ENCODE measurements at regions not wholly inside any gene's neighbourhood (a gene's known extent, or its start where the extent isn't known, plus 50 kb on each side); places are given as distances from the start of the nearest gene placed in this dataset.

DNA sequence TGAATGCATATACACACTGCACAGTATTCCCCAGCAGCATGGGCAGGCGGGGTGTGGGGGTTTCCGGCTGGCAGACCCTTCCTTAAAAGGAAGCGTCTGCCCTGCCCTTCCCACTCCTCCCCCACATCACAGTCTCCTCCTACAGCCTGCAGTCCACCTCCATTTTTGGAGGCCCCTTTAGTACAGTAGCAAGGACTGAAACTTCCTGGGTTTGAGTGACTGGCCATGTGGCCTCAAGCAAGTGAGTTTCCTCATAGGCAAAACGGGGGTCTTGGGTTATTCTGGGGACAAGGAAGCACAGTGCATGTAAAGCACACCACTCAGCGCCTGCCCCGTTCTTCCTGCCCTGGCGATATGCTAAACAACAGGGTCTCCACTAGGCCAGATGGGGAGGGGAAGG lies 62.1 kb upstream of the COL13A1 start:
- Histone ChIP-seq H3K27ac (no peak overlapping the region), H3K4me1 (no peaks in the 10 kb centered on the region), H3K9me3 (no peaks in the 10 kb centered on the region), H3K36me3 (no peaks in the 10 kb centered on the region), H3K27me3 (peaks cover 37% of the 10 kb centered on the region), H3K4me3 (no peak overlapping the region)
- TF ChIP-seq POLR2AphosphoS5 (IDR thresholded peaks at IDR 0.05) (no peak), EP300 (IDR thresholded peaks at IDR 0.05) (no peak), POLR2A (IDR thresholded peaks at IDR 0.05) (no peak)
- TF ChIP-seq, protein P1, sequence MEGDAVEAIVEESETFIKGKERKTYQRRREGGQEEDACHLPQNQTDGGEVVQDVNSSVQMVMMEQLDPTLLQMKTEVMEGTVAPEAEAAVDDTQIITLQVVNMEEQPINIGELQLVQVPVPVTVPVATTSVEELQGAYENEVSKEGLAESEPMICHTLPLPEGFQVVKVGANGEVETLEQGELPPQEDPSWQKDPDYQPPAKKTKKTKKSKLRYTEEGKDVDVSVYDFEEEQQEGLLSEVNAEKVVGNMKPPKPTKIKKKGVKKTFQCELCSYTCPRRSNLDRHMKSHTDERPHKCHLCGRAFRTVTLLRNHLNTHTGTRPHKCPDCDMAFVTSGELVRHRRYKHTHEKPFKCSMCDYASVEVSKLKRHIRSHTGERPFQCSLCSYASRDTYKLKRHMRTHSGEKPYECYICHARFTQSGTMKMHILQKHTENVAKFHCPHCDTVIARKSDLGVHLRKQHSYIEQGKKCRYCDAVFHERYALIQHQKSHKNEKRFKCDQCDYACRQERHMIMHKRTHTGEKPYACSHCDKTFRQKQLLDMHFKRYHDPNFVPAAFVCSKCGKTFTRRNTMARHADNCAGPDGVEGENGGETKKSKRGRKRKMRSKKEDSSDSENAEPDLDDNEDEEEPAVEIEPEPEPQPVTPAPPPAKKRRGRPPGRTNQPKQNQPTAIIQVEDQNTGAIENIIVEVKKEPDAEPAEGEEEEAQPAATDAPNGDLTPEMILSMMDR (IDR thresholded peaks at IDR 0.05), result no peak
- 60 to 75% methylated on average over 1 to 5 of the region's 7 CpGs for WGBS, 2 donors (ENCODE audit: low coverage in 1 of 2)
- ATAC-seq, result no peak

DNA sequence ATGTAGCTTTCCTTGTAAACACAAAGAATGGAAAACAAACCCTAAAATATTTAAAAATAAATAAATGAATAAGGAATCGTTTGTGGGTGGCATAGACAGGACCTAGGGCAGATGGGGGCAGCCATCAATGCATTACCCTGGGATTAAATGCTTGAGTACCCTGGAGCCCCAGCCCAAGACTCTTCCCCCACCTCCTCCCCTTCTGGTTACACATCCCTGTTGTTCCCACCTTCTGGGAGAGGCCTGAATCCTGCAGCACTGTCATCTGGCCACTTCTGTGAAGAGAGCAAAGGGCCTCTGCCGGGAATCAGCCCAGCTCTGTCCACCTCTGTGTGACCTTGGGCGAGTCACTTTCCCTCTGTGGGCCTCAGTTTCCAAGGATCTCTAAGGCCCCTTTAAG lies 61.6 kb upstream of the COL13A1 start:
- WGBS, 2 donors (ENCODE audit: low coverage in 1 of 2), result 70 to 74% methylated on average over 1 to 3 of the region's 3 CpGs
- H3K36me3 ChIP-seq, result no peaks in the 10 kb centered on the region

GRCh38 chr10:69741252-69741651 lies 60.5 kb upstream of the COL13A1 start:
- Histone ChIP-seq H3K36me3 (no peaks in the 10 kb centered on the region), H3K4me1 (no peaks in the 10 kb centered on the region), H3K9me3 (no peaks in the 10 kb centered on the region), H3K27me3 (peaks cover 40% of the 10 kb centered on the region), H3K27ac (no peak overlapping the region), H3K4me3 (no peak overlapping the region)
- 83 to 86% methylated on average over 1 of the region's 1 CpG for WGBS, 2 donors (ENCODE audit: low coverage in 1 of 2)
- no peak for ATAC-seq
- TF ChIP-seq POLR2A (IDR thresholded peaks at IDR 0.05) (no peak), POLR2AphosphoS5 (IDR thresholded peaks at IDR 0.05) (no peak), EP300 (IDR thresholded peaks at IDR 0.05) (no peak)
- TF ChIP-seq, protein P1 (IDR thresholded peaks at IDR 0.05), result no peak

More for the DNA sequence above, 61.6 kb upstream of the COL13A1 start:
- Histone ChIP-seq H3K4me3 (no peak overlapping the region), H3K4me1 (no peaks in the 10 kb centered on the region), H3K27ac (no peak overlapping the region), H3K9me3 (no peaks in the 10 kb centered on the region), H3K27me3 (peaks cover 40% of the 10 kb centered on the region)
- no peak for TF ChIP-seq EP300 (IDR thresholded peaks at IDR 0.05)
- no peak for TF ChIP-seq POLR2AphosphoS5 (IDR thresholded peaks at IDR 0.05)
- TF ChIP-seq POLR2A (IDR thresholded peaks at IDR 0.05), result no peak
- TF ChIP-seq, protein P1 (IDR thresholded peaks at IDR 0.05), result no peak
- no peak for ATAC-seq

- peaks cover 40% of the 10 kb centered on the region for H3K27me3 ChIP-seq
- WGBS, 2 donors (ENCODE audit: low coverage in 1 of 2), result 100% methylated on average over 2 of the region's 5 CpGs; no CpG with 5 or more reads in 1 of the 2 donors
- ATAC-seq, result no peak
- TF ChIP-seq POLR2A (IDR thresholded peaks at IDR 0.05) (no peak), EP300 (IDR thresholded peaks at IDR 0.05) (no peak), POLR2AphosphoS5 (IDR thresholded peaks at IDR 0.05) (no peak)
- TF ChIP-seq, protein P1 (IDR thresholded peaks at IDR 0.05), result no peak
- H3K4me3 ChIP-seq, result no peak overlapping the region
- H3K27ac ChIP-seq, result no peak overlapping the region
- no peaks in the 10 kb centered on the region for H3K36me3 ChIP-seq
- H3K9me3 ChIP-seq, result no peaks in the 10 kb centered on the region
- H3K4me1 ChIP-seq, result no peaks in the 10 kb centered on the region
Measured at GRCh38 chr10:69741671-69742355, 59.9 kb upstream of the COL13A1 start.

GRCh38 chr10:69742356-69742695 lies 59.4 kb upstream of the COL13A1 start:
- WGBS, 2 donors (ENCODE audit: low coverage in 1 of 2), result 80% methylated on average over 1 of the region's 1 CpG; no CpG with 5 or more reads in 1 of the 2 donors
- H3K27me3 ChIP-seq, result peaks cover 40% of the 10 kb centered on the region
- TF ChIP-seq, protein P1 (IDR thresholded peaks at IDR 0.05), result no peak
- no peak for TF ChIP-seq EP300 (IDR thresholded peaks at IDR 0.05)
- TF ChIP-seq POLR2A (IDR thresholded peaks at IDR 0.05), result no peak
- H3K27ac ChIP-seq, result no peak overlapping the region
- H3K4me1 ChIP-seq, result no peaks in the 10 kb centered on the region
- ATAC-seq, result no peak
- H3K4me3 ChIP-seq, result no peak overlapping the region
- H3K9me3 ChIP-seq, result no peaks in the 10 kb centered on the region
- no peaks in the 10 kb centered on the region for H3K36me3 ChIP-seq
